GM19463 (cell line): ENCODE measurements at regions not wholly inside any gene's neighbourhood (a gene's known extent, or its start where the extent isn't known, plus 50 kb on each side); places are given as distances from the start of the nearest gene placed in this dataset.
"Not testable (repeated sequence)": the region's sequence is repeated elsewhere in the genome, so short reads cannot be mapped to it uniquely, and the experiment has no call there.

Source experiments
- ATAC-seq: cut with Tn5 transposase; IDR thresholded peaks from one replicate; pipeline ENCODE4 v1.9.1; 2021; ENCODE audit warnings: mild to moderate bottlenecking, moderate library complexity; ENCODE audit not compliant: unreplicated experiment

- no peak for ATAC-seq
Measured at GRCh38 chr9:85487872-85488271, 253.9 kb downstream of the AGTPBP1 start.

DNA sequence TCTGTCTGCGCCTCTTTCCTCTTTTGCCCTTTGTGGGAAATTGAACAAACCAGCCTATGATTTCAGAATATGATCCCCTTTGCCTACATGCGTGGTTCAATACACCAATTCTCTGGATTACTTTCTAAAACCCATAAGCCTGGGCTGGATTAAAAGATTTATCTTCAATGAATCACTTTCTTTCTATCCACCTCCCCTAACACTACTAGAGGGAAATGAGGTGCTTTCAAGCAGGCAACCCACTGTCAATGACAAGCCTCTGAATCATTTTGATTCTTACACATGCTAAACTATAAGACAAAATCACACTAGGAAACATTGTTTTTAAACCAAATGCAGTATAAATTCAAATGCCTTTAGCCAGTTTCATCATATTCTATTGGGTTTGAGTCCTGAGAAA, 257.5 kb downstream of the AGTPBP1 start:
- ATAC-seq: no peak

GRCh38 chr9:85483208-85483607, 258.5 kb downstream of the AGTPBP1 start:
- no peak for ATAC-seq

DNA sequence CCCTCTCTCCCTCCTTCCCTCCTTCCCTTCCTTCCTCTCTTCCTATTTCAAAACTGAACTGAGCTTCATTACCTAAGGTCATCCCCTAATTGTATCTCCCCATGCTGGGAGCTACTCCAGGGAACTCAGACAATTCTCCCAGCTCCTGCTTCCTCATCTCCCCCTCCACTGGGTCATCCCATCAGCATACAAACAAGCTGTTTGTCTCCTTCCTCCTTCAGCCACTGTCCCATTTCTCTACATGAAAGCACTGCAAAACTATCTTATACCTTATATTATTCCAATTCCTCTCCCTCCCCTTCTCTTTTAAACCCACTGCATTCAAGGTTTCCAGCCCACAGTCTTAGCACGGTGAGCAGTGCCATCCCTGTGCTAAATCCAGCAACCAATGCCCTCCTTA, 262.4 kb downstream of the AGTPBP1 start:
- ATAC-seq: no peak

GRCh38 chr9:85478847-85479246, 262.9 kb downstream of the AGTPBP1 start:
- no peak for ATAC-seq

- ATAC-seq: not testable (repeated sequence)
Measured at GRCh38 chr9:85474896-85475295, 266.9 kb downstream of the AGTPBP1 start.

DNA sequence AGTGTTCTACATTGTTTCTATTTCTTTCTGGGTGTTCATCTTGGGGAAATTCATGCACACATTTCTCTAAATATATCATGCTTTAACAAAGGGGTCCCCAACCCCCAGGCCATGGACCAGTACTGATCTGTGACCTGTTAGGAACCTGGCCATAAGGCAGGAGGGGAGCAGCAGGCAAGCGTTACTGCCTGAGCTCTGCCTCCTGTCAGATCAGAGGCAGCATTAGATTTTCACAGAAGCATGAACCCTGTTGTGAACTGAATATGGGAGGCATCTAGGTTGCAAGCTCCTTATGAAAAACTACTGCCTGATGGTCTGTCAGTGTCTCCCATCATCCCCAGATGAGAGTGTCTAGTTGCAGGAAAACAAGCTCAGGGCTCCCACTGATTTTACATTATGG, 270.0 kb downstream of the AGTPBP1 start:
- no peak for ATAC-seq

- ATAC-seq: no peak
Measured at GRCh38 chr9:85469041-85469440, 272.7 kb downstream of the AGTPBP1 start.

GRCh38 chr9:85466834-85467233, 274.9 kb downstream of the AGTPBP1 start:
- ATAC-seq: no peak

- ATAC-seq: not testable (repeated sequence)
Measured at GRCh38 chr9:85458114-85458864, 283.5 kb downstream of the AGTPBP1 start.

- ATAC-seq: no peak
Measured at GRCh38 chr9:85453850-85454249, 287.9 kb downstream of the AGTPBP1 start.

DNA sequence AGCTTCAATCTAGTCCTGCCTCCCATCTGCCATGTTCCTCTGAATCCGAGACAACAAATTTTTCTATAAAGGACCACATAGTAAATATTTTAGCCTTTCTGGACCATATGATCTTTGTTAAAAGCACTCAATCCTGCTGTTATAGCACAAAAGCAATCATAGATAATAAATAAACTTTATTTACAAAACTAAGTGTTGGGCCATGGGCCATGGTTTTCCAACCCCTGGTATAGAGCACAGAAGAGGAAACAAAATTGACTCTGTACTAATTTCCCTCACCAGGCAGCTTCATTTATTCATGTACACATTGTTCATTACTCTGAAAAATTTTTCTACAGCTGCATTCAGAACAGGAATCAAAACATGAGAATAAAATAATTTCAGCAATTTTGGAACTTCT, 288.9 kb downstream of the AGTPBP1 start:
- no peak for ATAC-seq

DNA sequence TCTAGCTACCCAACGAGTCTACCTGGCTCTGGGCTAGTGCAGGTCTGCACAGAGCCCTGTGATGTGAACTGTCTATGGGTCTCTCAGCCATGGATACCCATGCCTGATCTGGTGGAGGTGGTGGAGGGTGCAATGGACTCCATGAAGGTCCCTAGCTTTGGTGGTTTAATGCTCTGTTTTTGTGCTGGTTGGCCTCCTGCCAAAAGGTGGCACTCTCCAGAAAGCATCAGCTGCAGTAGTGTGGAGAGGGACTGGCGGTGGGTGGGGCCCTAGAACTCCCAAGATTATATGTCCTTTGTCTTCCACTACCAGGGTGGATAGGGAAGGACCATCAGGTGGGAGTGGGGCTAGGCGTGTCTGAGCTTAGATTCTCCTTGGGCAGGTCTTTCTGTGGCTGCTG, 290.1 kb downstream of the AGTPBP1 start:
- no peak for ATAC-seq

- no peak for ATAC-seq
Measured at GRCh38 chr9:85445887-85446286, 295.9 kb downstream of the AGTPBP1 start.

GRCh38 chr9:85444243-85444642, 297.5 kb downstream of the AGTPBP1 start:
- ATAC-seq: no peak

- ATAC-seq: no peak
Measured at GRCh38 chr9:85443190-85443598, 298.6 kb downstream of the AGTPBP1 start.

DNA sequence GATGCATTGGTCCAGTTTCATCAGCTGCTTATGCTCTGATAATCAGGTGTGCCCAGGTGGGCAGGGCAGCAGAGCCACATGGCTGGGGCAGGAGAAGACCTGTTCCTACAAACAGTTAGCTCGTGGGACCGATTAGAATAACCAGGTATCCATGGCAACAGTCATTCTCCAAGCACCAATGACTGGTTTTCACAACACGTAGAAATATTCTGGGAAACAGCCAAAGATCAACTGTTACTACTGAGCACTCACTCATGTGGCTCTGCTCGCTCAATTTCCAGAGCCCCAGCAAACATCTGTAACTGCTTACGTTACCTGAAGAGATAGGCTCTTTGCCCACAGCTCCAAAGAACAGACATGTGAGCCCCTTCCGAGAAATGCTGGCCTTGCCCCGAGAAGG, 302.0 kb downstream of the AGTPBP1 start:
- no peak for ATAC-seq

DNA sequence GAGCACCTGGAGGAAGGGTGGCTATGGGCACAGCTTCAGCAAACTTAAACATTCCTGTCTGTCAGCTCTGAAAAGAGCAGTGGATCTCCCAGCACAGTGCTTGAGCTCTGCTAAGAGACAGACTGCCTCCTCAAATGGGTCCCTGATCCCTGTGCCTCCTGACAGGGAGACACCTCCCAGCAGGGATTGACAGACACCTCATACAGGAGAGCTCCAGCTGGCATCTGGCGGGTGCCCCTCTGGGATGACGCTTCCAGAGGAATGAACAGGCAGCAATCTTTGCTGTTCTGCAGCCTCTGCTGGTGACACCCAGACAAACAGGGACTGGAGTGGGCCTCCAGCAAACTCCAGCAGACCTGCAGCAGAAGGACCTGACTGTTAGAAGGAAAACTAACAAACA, 307.8 kb downstream of the AGTPBP1 start:
- ATAC-seq: not testable (repeated sequence)

- ATAC-seq: not testable (repeated sequence)
Measured at GRCh38 chr9:85433551-85433950, 308.2 kb downstream of the AGTPBP1 start.

DNA sequence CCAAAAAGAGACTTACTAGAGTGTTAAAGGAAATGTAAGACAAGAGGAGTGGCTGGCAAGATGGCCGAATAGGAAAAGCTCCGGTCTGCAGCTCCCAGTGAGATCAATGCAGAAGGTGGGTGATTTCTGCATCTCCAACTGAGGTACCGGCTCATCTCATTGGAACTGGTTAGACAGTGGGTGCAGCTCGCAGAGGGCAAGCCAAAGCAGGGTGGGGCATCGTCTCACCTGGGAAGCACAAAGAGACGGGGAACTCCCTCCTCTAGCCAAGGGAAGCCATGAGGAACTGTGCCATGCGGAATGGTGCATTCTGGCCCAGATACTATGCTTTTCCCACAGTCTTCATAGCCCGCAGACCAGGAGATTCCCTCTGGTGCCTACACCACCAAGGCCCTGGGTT, 308.7 kb downstream of the AGTPBP1 start:
- no peak for ATAC-seq

GRCh38 chr9:85432599-85432998, 309.2 kb downstream of the AGTPBP1 start:
- no peak for ATAC-seq

GRCh38 chr9:85431339-85432102, 310.2 kb downstream of the AGTPBP1 start:
- ATAC-seq: no peak
